ENCODE measurements at regions not wholly inside any gene's neighbourhood (a gene's known extent, or its start where the extent isn't known, plus 50 kb on each side); places are given as distances from the start of the nearest gene placed in this dataset.

- no peak overlapping the region for H3K4me3 ChIP-seq
- intact Hi-C loops (cut with DNase I; ENCODE audit: low total_unique reads) = no loop called here
- no peak for TF ChIP-seq CTCF (IDR thresholded peaks at IDR 0.05)
- peaks cover 0 to 7% (median 3%) of the 10 kb centered on the region in 3 donors for H3K36me3 ChIP-seq
- H3K27ac ChIP-seq = no peak overlapping the region
- H3K27me3 ChIP-seq = no peaks in the 10 kb centered on the region
- H3K4me1 ChIP-seq = no peaks in the 10 kb centered on the region
- DNase-seq = no peak
- H3K9me3 ChIP-seq = peaks cover 0 to 37% (median 12%) of the 10 kb centered on the region in 3 donors
Observed at GRCh38 chr13:99768986-99769385, 202.6 kb downstream of the ZIC5 start.

- TF ChIP-seq CTCF (IDR thresholded peaks at IDR 0.05) = no peak
- intact Hi-C loops (cut with DNase I; ENCODE audit: low total_unique reads) = no loop called here
- Histone ChIP-seq H3K4me1 (no peaks in the 10 kb centered on the region), H3K9me3 (peaks cover 4 to 49% (median 25%) of the 10 kb centered on the region in 3 donors), H3K27me3 (no peaks in the 10 kb centered on the region), H3K36me3 (peaks cover 0 to 3% (median 0%) of the 10 kb centered on the region in 3 donors), H3K4me3 (no peak overlapping the region), H3K27ac (no peak overlapping the region)
- DNase-seq = no peak
Observed at GRCh38 chr13:99766641-99767045, 204.9 kb downstream of the ZIC5 start.

GRCh38 chr13:99765869-99766268, 205.7 kb downstream of the ZIC5 start:
- no peak overlapping the region for H3K27ac ChIP-seq

GRCh38 chr13:99760456-99760855, 211.1 kb downstream of the ZIC5 start:
- Histone ChIP-seq H3K9me3 (peaks cover 4 to 55% (median 25%) of the 10 kb centered on the region in 3 donors), H3K4me1 (no peaks in the 10 kb centered on the region), H3K4me3 (no peak overlapping the region), H3K36me3 (peaks cover 0 to 3% (median 0%) of the 10 kb centered on the region in 3 donors), H3K27ac (no peak overlapping the region), H3K27me3 (no peaks in the 10 kb centered on the region)
- intact Hi-C loops (cut with DNase I; ENCODE audit: low total_unique reads) = no loop called here
- no peak for DNase-seq
- TF ChIP-seq CTCF (IDR thresholded peaks at IDR 0.05) = no peak

More at GRCh38 chr13:99765869-99766268, 205.7 kb downstream of the ZIC5 start:
- TF ChIP-seq CTCF (IDR thresholded peaks at IDR 0.05) = no peak
- peaks cover 4 to 54% (median 29%) of the 10 kb centered on the region in 3 donors for H3K9me3 ChIP-seq
- peaks cover 0 to 3% (median 0%) of the 10 kb centered on the region in 3 donors for H3K36me3 ChIP-seq
- no peak overlapping the region for H3K4me3 ChIP-seq
- intact Hi-C loops (cut with DNase I; ENCODE audit: low total_unique reads) = no loop called here
- DNase-seq = no peak
- H3K4me1 ChIP-seq = no peaks in the 10 kb centered on the region
- no peaks in the 10 kb centered on the region for H3K27me3 ChIP-seq

- intact Hi-C loops (cut with DNase I; ENCODE audit: low total_unique reads) = no loop called here
- no peak for TF ChIP-seq CTCF (IDR thresholded peaks at IDR 0.05)
- Histone ChIP-seq H3K36me3 (no peaks in the 10 kb centered on the region), H3K27me3 (no peaks in the 10 kb centered on the region), H3K27ac (no peak overlapping the region), H3K9me3 (peaks cover 4 to 42% (median 19%) of the 10 kb centered on the region in 3 donors), H3K4me3 (no peak overlapping the region), H3K4me1 (no peaks in the 10 kb centered on the region)
- DNase-seq = no peak
Observed at GRCh38 chr13:99759163-99759552, 212.4 kb downstream of the ZIC5 start.
